Adrenal gland (tissue), 5 donors: ENCODE measurements at regions not wholly inside any gene's neighbourhood (a gene's known extent, or its start where the extent isn't known, plus 50 kb on each side); places are given as distances from the start of the nearest gene placed in this dataset.

Experiments
- POLR2A ChIP-seq, 2 donors: fragments of 450-650 bp; IDR thresholded peaks; one replicate each; pipeline ENCODE4 v1.6.1; 2017; ENCODE audit warnings: antibody characterized with exemption in 2 of 2, mild to moderate bottlenecking in 2 of 2, moderate library complexity in 1 of 2
- TF ChIP-seq, protein P1 (sequence below), 6 experiments: fragments of 450-650 bp in 4 of 6; fragments of 200-600 bp in 2 of 6; sonication (generic) in 1 of 6; IDR thresholded peaks; 1 replicate in 5 of 6; 2 replicates in 1 of 6; pipeline versions ENCODE4 v1.5.1 to v1.8.0; 2016 to 2021; ENCODE audit warnings: antibody characterized with exemption in 6 of 6, mild to moderate bottlenecking in 2 of 6, moderate library complexity in 1 of 6
- donor health status: DM: no; HTN: no; CAD: no.

DNA sequence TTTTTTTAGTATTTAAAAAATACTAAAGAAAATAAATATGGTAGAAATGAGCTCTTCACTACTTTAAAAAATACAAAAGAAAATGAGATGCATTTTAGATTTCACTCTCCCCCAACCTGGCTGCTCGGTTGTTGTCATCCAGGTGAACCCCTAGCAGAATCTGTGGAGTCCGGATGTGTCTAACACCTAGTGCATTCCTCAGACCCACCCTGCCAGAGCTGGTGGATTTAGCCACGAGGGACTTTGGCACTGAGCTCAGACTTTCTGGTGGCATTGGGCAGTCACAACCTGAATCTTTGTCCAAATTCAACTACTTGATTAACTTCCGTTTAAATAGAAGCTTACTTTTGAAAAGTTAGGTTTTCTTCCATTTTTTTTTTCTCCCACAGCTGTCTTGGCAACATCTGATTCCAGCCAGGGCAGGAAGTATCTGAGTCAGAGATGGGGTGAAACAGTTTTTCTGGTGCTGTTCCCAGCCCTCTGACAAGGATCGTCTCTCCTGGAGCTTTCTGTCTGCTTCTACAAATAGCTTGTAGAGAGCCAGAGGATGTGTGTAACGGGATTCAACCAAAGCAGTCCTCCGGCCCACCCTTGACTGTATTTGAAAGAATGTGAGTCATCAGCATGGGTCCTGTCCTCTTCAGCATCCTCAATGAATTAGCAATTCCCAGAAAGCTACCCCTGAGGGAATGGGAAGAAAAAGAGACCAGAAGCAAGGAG, 301.8 kb upstream of the MCTP2 start:
- TF ChIP-seq, protein P1, sequence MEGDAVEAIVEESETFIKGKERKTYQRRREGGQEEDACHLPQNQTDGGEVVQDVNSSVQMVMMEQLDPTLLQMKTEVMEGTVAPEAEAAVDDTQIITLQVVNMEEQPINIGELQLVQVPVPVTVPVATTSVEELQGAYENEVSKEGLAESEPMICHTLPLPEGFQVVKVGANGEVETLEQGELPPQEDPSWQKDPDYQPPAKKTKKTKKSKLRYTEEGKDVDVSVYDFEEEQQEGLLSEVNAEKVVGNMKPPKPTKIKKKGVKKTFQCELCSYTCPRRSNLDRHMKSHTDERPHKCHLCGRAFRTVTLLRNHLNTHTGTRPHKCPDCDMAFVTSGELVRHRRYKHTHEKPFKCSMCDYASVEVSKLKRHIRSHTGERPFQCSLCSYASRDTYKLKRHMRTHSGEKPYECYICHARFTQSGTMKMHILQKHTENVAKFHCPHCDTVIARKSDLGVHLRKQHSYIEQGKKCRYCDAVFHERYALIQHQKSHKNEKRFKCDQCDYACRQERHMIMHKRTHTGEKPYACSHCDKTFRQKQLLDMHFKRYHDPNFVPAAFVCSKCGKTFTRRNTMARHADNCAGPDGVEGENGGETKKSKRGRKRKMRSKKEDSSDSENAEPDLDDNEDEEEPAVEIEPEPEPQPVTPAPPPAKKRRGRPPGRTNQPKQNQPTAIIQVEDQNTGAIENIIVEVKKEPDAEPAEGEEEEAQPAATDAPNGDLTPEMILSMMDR (IDR thresholded peaks at IDR 0.05) = no peak
- TF ChIP-seq POLR2A (IDR thresholded peaks at IDR 0.05) = no peak
